H1 (cell line): ENCODE measurements at regions not wholly inside any gene's neighbourhood (a gene's known extent, or its start where the extent isn't known, plus 50 kb on each side); places are given as distances from the start of the nearest gene placed in this dataset.

Experiments
- CTCF ChIA-PET: fragments of 300-600 bp; sonication (Branson Sonifier 250); formaldehyde crosslinking; loops from one replicate; lab custom pipeline; 2021; ENCODE audit not compliant: partially characterized antibody; lab: Charles Lee
- POLR2A ChIA-PET: fragments of 300-600 bp; sonication (Branson Sonifier 250); formaldehyde crosslinking; loops from one replicate; lab custom pipeline; 2021; ENCODE audit warnings: inconsistent platforms; ENCODE audit not compliant: partially characterized antibody; lab: Charles Lee
- DNase-seq, 2 experiments: peaks; one replicate each; pipeline versions ENCODE4 v3.0.0 to v3.0.0-alpha.2; 2010 to 2022; ENCODE audit warnings: low spot score in 2 of 2, low read depth in 1 of 2, mixed read lengths in 1 of 2
- FAIRE-seq: peaks from 2 replicates; lab custom pipeline; 2011; peaks lifted over from hg19 to GRCh38; lab: Jason Lieb, UNC
- H2AFZ ChIP-seq: 2 replicates; pipeline ENCODE4 v1.8.1; 2012; ENCODE audit warnings: low read length, inconsistent platforms
- H2AK5ac ChIP-seq: 2 replicates; pipeline ENCODE4 v1.6.1; 2013; ENCODE audit warnings: low read depth, low read length
- H2BK120ac ChIP-seq: replicated peaks from 2 replicates; pipeline ENCODE3; 2013; ENCODE audit warnings: low read depth, low read length, inconsistent platforms
- H2BK12ac ChIP-seq: 2 replicates; pipeline ENCODE4 v1.6.1; 2013; ENCODE audit warnings: low read depth, low read length
- H2BK15ac ChIP-seq: 2 replicates; pipeline ENCODE4 v1.6.1; 2013; ENCODE audit warnings: low read length
- H2BK20ac ChIP-seq: 2 replicates; pipeline ENCODE4 v1.6.1; 2013; ENCODE audit warnings: low read length
- H2BK5ac ChIP-seq: 2 replicates; pipeline ENCODE4 v1.6.1; 2013; ENCODE audit warnings: low read depth, low read length
- H3K14ac ChIP-seq: 2 replicates; pipeline ENCODE4 v1.6.1; 2013; ENCODE audit warnings: inconsistent platforms; ENCODE audit not compliant: insufficient read length
- H3K18ac ChIP-seq: 2 replicates; pipeline ENCODE4 v1.6.1; 2013; ENCODE audit warnings: low read length; ENCODE audit errors: extremely low read depth
- H3K23ac ChIP-seq: 2 replicates; pipeline ENCODE4 v1.6.1; 2013; ENCODE audit warnings: inconsistent platforms; ENCODE audit not compliant: insufficient read length
- H3K23me2 ChIP-seq: 2 replicates; pipeline ENCODE4 v1.6.1; 2013; ENCODE audit warnings: low read depth, low read length
- H3K27ac ChIP-seq: 2 replicates; pipeline ENCODE4 v1.6.1; 2011; ENCODE audit warnings: low read depth, low read length, inconsistent platforms
- H3K27me3 ChIP-seq, 4 experiments: replicated peaks in 1 of 4; 1 replicate in 1 of 4; 2 replicates in 3 of 4; pipeline versions ENCODE4 v1.6.1 to v1.8.1; 2011 to 2013; ENCODE audit warnings: low read length in 3 of 4, mild to moderate bottlenecking in 3 of 4, inconsistent platforms in 2 of 4, mixed read lengths in 2 of 4, moderate library complexity in 1 of 4; ENCODE audit not compliant: control insufficient read depth in 3 of 4, insufficient read depth in 3 of 4; ENCODE audit errors: extremely low read depth in 1 of 4
- H3K36me3 ChIP-seq, 4 experiments: 2 replicates each; pipeline versions ENCODE4 v1.6.1 to v1.8.1; 2011 to 2013; ENCODE audit warnings: mild to moderate bottlenecking in 4 of 4, low read length in 3 of 4, moderate library complexity in 2 of 4, control low read depth in 1 of 4, inconsistent platforms in 1 of 4; ENCODE audit not compliant: insufficient read depth in 4 of 4, control insufficient read depth in 2 of 4
- H3K4ac ChIP-seq: replicated peaks from 2 replicates; pipeline ENCODE3; 2013; ENCODE audit warnings: low read length, low read depth, mixed read lengths, inconsistent platforms; ENCODE audit not compliant: insufficient read length
- H3K4me1 ChIP-seq, 4 experiments: replicated peaks in 1 of 4; 1 replicate in 1 of 4; 2 replicates in 3 of 4; pipeline versions ENCODE4 v1.6.1 to v1.8.1; 2011 to 2013; ENCODE audit warnings: low read length in 3 of 4, inconsistent platforms in 2 of 4, mixed read lengths in 1 of 4; ENCODE audit not compliant: insufficient read depth in 4 of 4, control insufficient read depth in 3 of 4
- H3K4me2 ChIP-seq, 2 experiments: 2 replicates each; pipeline versions ENCODE4 v1.6.1 to v1.8.1; 2011 to 2013; ENCODE audit warnings: low read depth in 2 of 2, low read length in 2 of 2, control low read depth in 1 of 2, inconsistent platforms in 1 of 2, mild to moderate bottlenecking in 1 of 2; ENCODE audit not compliant: insufficient read depth in 1 of 2
- H3K4me3 ChIP-seq, 4 experiments: fragments of 200-600, 300-600 bp in 1 of 4; sonication (generic), shearing (Covaris generic), sonication (Bioruptor Twin) in 1 of 4; 2 replicates each; pipeline versions ENCODE4 v1.5.1 to v1.8.1; 2011 to 2016; ENCODE audit warnings: low read length in 4 of 4, low read depth in 3 of 4, control low read depth in 2 of 4, inconsistent platforms in 2 of 4, mild to moderate bottlenecking in 2 of 4, mixed read lengths in 1 of 4, moderate library complexity in 1 of 4; ENCODE audit not compliant: insufficient read depth in 2 of 4; ENCODE audit errors: extremely low read depth in 1 of 4
- H3K56ac ChIP-seq: replicated peaks from 2 replicates; pipeline ENCODE3; 2013; ENCODE audit warnings: low read depth, mild to moderate bottlenecking, mixed read lengths, low read length, inconsistent platforms; ENCODE audit not compliant: insufficient read length
- H3K79me1 ChIP-seq: 2 replicates; pipeline ENCODE4 v1.6.1; 2013; ENCODE audit warnings: low read depth, low read length, control low read depth
- H3K79me2 ChIP-seq, 2 experiments: 2 replicates each; pipeline versions ENCODE4 v1.6.1 to v1.8.1; 2012 to 2013; ENCODE audit warnings: low read length in 2 of 2, mild to moderate bottlenecking in 2 of 2, inconsistent platforms in 1 of 2; ENCODE audit not compliant: insufficient read depth in 2 of 2, control insufficient read depth in 1 of 2
- H3K9ac ChIP-seq, 4 experiments: replicated peaks in 1 of 4; 1 replicate in 1 of 4; 2 replicates in 3 of 4; pipeline versions ENCODE4 v1.6.1 to v1.8.1; 2011 to 2013; ENCODE audit warnings: low read depth in 3 of 4, low read length in 3 of 4, control low read depth in 2 of 4, mild to moderate bottlenecking in 2 of 4, moderate library complexity in 2 of 4, inconsistent platforms in 1 of 4; ENCODE audit errors: extremely low read depth in 1 of 4
- H3K9me3 ChIP-seq, 2 experiments: 2 replicates each; pipeline versions ENCODE4 v1.6.1 to v1.8.1; 2012 to 2013; ENCODE audit warnings: mild to moderate bottlenecking in 2 of 2, moderate library complexity in 2 of 2, control low read depth in 1 of 2, inconsistent platforms in 1 of 2, low read depth in 1 of 2, low read length in 1 of 2, mixed read lengths in 1 of 2; ENCODE audit not compliant: insufficient read depth in 2 of 2
- H4K20me1 ChIP-seq, 2 experiments: replicated peaks in 1 of 2; 2 replicates each; pipeline versions ENCODE3 to v1.8.1; 2011 to 2013; ENCODE audit warnings: inconsistent platforms in 2 of 2, low read length in 2 of 2, mild to moderate bottlenecking in 1 of 2; ENCODE audit not compliant: insufficient read depth in 2 of 2, control insufficient read depth in 1 of 2
- H4K5ac ChIP-seq: 2 replicates; pipeline ENCODE4 v1.6.1; 2013; ENCODE audit warnings: low read length, low read depth, mixed read lengths, inconsistent platforms; ENCODE audit not compliant: insufficient read length
- H4K8ac ChIP-seq: 2 replicates; pipeline ENCODE4 v1.8.0; 2013; ENCODE audit warnings: mild to moderate bottlenecking, moderate library complexity, low read length, inconsistent platforms; ENCODE audit not compliant: insufficient read depth; ENCODE audit errors: extremely low read depth
- H4K91ac ChIP-seq: replicated peaks from 2 replicates; pipeline ENCODE3; 2013; ENCODE audit warnings: low read length, mixed read lengths, inconsistent platforms; ENCODE audit not compliant: insufficient read length
- CBX5 ChIP-seq: fragments of 300-800, 300-1000 bp; sonication (generic); IDR thresholded peaks from 2 replicates; pipeline ENCODE4 v1.7.1; 2016; ENCODE audit warnings: antibody characterized with exemption, low read length, low read depth
- CHD2 ChIP-seq: IDR thresholded peaks from 2 replicates; pipeline ENCODE4 v1.6.1; 2012; ENCODE audit warnings: low read length, improper control_type of control experiment
- FOSL1 ChIP-seq: IDR thresholded peaks from 2 replicates; pipeline ENCODE4 v1.6.1; 2011; ENCODE audit warnings: mild to moderate bottlenecking, low read depth, low read length, moderate library complexity; ENCODE audit not compliant: insufficient read depth
- GABPA ChIP-seq: IDR thresholded peaks from 2 replicates; pipeline ENCODE4 v1.6.1; 2011; ENCODE audit warnings: mild to moderate bottlenecking, low read length, moderate library complexity, borderline replicate concordance; ENCODE audit not compliant: insufficient read depth
- MAX ChIP-seq: IDR thresholded peaks from 2 replicates; pipeline ENCODE4 v1.6.1; 2012; ENCODE audit warnings: inconsistent platforms
- PHF8 ChIP-seq: fragments of 200-600 bp; sonication (generic); conservative IDR thresholded peaks from 2 replicates; pipeline ENCODE4 v1.7.1; 2012; ENCODE audit warnings: low read depth, mild to moderate bottlenecking, inconsistent platforms, low read length, moderate library complexity
- POLR2AphosphoS5 ChIP-seq: IDR thresholded peaks from 2 replicates; pipeline ENCODE4 v1.6.1; 2011; ENCODE audit warnings: low read depth, low read length
- RBBP5 ChIP-seq: IDR thresholded peaks from 2 replicates; pipeline ENCODE4 v1.7.1; 2012; ENCODE audit warnings: low read depth, mild to moderate bottlenecking, inconsistent platforms, low read length, moderate library complexity, borderline replicate concordance
- RFX5 ChIP-seq: IDR thresholded peaks from 2 replicates; pipeline ENCODE4 v1.6.1; 2011; ENCODE audit warnings: low read depth, low read length, improper control_type of control experiment, borderline replicate concordance
- SP1 ChIP-seq: IDR thresholded peaks from 2 replicates; pipeline ENCODE4 v1.6.1; 2011; ENCODE audit warnings: low read depth, low read length
- ZNF274 ChIP-seq: IDR thresholded peaks from 2 replicates; pipeline ENCODE4 v1.7.0; 2012; ENCODE audit warnings: low read length, borderline replicate concordance; ENCODE audit errors: extremely low read depth
- WGBS, 2 experiments: shearing (Covaris generic) in 1 of 2; methylation state at CpG; one replicate each; pipeline versions ENCODE4 v1.1.6 to v1.1.7; 2013 to 2015; ENCODE audit warnings: low lambda C conversion rate in 2 of 2, mixed read lengths in 2 of 2, inconsistent platforms in 1 of 2, low coverage in 1 of 2, missing lambda C conversion rate in 1 of 2; ENCODE audit not compliant: insufficient replicate concordance in 2 of 2, insufficient coverage in 1 of 2, insufficient read length in 1 of 2; ENCODE audit errors: extremely low coverage in 1 of 2, missing lambda C conversion rate in 1 of 2; 5-methylcytosine and 5-hydroxymethylcytosine counted together
- TF ChIP-seq, protein P1 (sequence below): IDR thresholded peaks from 2 replicates; pipeline ENCODE4 v1.6.1; 2011; ENCODE audit warnings: low read depth, mild to moderate bottlenecking, low read length; ENCODE audit not compliant: insufficient read depth

GRCh38 chr4:55012363-55013230 lies 112.8 kb downstream of the KDR start:
- FAIRE-seq (no peak), DNase-seq (no peak)
- H2BK12ac ChIP-seq, result no peak overlapping the region
- H3K14ac ChIP-seq, result no peak overlapping the region
- no peak overlapping the region for H4K91ac ChIP-seq
- ChIA-PET POLR2A (no interaction called here), CTCF (interaction anchor here (1.1 kb wide), 1 partner anchor 11 kb away, joined by 5 read pairs; no protein-coding TSS in a partner anchor)
- 96% methylated on average over 8 of the region's 8 CpGs; no CpG with 5 or more reads in 1 of the 2 experiments for WGBS, 2 experiments
- no peak overlapping the region for H4K8ac ChIP-seq
- no peaks in the 10 kb centered on the region for H3K79me1 ChIP-seq
- H3K23me2 ChIP-seq, result no peaks in the 10 kb centered on the region
- no peak overlapping the region for H2BK120ac ChIP-seq
- H3K4me3 ChIP-seq, result no peak overlapping the region
- no peak overlapping the region for H3K18ac ChIP-seq
- H3K79me2 ChIP-seq, result no peaks in the 10 kb centered on the region
- no peaks in the 10 kb centered on the region for H3K9me3 ChIP-seq
- H3K27ac ChIP-seq, result no peak overlapping the region
- H3K56ac ChIP-seq, result no peak overlapping the region
- H2BK5ac ChIP-seq, result no peak overlapping the region
- no peaks in the 10 kb centered on the region for H3K36me3 ChIP-seq
- no peaks in the 10 kb centered on the region for H3K27me3 ChIP-seq
- no peak overlapping the region for H2BK20ac ChIP-seq
- no peak overlapping the region for H3K23ac ChIP-seq
- H3K9ac ChIP-seq, result no peak overlapping the region
- H2AK5ac ChIP-seq, result no peak overlapping the region
- H2AFZ ChIP-seq, result no peak overlapping the region
- no peak overlapping the region for H3K4me2 ChIP-seq
- H4K20me1 ChIP-seq, result no peaks in the 10 kb centered on the region
- H3K4me1 ChIP-seq, result no peaks in the 10 kb centered on the region
- H2BK15ac ChIP-seq, result no peak overlapping the region
- no peak overlapping the region for H3K4ac ChIP-seq
- no peak overlapping the region for H4K5ac ChIP-seq
- TF ChIP-seq GABPA (no peak), CHD2 (no peak), PHF8 (no peak), ZNF274 (no peak), RBBP5 (no peak), CBX5 (no peak), MAX (no peak), POLR2AphosphoS5 (no peak), FOSL1 (no peak), RFX5 (no peak), SP1 (no peak)
- TF ChIP-seq, protein P1, sequence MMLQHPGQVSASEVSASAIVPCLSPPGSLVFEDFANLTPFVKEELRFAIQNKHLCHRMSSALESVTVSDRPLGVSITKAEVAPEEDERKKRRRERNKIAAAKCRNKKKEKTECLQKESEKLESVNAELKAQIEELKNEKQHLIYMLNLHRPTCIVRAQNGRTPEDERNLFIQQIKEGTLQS, result no peak
